GM23248 (cell line): ENCODE measurements at regions not wholly inside any gene's neighbourhood (a gene's known extent, or its start where the extent isn't known, plus 50 kb on each side); places are given as distances from the start of the nearest gene placed in this dataset.

Experiments
- EZH2 ChIP-seq: fragments of 200-600 bp; sonication (generic); IDR thresholded peaks from 2 replicates; pipeline ENCODE4 v1.6.1; 2018; ENCODE audit warnings: antibody characterized with exemption, mild to moderate bottlenecking; ENCODE audit not compliant: insufficient read depth, poor library complexity, severe bottlenecking
- EZH2phosphoT487 ChIP-seq: fragments of 200-600 bp; sonication (generic); IDR thresholded peaks from 2 replicates; pipeline ENCODE4 v1.6.1; 2018; ENCODE audit warnings: antibody characterized with exemption, moderate library complexity, mild to moderate bottlenecking, low read depth; ENCODE audit not compliant: insufficient read depth

DNA sequence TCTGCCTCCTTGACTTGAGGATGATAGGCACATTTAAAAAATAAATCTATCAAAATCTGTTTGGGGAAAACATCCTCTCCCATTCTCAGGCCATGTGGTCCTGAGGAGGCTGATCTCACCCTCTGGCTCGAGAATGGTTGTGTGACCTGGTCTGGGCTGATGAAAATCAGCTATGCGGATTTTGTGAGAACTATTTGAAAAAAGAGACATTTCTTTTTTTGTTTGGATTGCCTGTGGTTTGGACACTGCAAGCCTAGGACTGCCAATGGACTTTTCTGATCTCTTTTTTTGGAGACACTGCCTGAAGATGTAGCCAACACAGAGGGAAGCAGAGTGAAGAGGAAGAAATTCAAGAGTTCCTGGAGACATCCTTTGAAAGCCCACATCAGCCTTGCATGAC lies 145.9 kb downstream of the HS3ST3B1 start:
- TF ChIP-seq EZH2 (no peak), EZH2phosphoT487 (no peak)
